GM12892 (cell line): ENCODE measurements at regions not wholly inside any gene's neighbourhood (a gene's known extent, or its start where the extent isn't known, plus 50 kb on each side); places are given as distances from the start of the nearest gene placed in this dataset.
"Not testable (repeated sequence)": the region's sequence is repeated elsewhere in the genome, so short reads cannot be mapped to it uniquely, and the experiment has no call there.

Experiments
- DNase-seq: peaks from one replicate; pipeline ENCODE4 v3.0.0; 2011; ENCODE audit not compliant: insufficient read length
- FAIRE-seq: peaks from 2 replicates; lab custom pipeline; 2011; peaks lifted over from hg19 to GRCh38; lab: Jason Lieb, UNC

GRCh38 chr2:87569689-87570397 is 178.0 kb upstream of the PLGLB2 start:
- FAIRE-seq, DNase-seq: not testable (repeated sequence)

GRCh38 chr2:87571889-87572465 is 175.9 kb upstream of the PLGLB2 start:
- FAIRE-seq, DNase-seq: not testable (repeated sequence)

- DNase-seq, FAIRE-seq: not testable (repeated sequence)
These were observed 175.0 kb upstream of the PLGLB2 start for GRCh38 chr2:87572906-87573305.

GRCh38 chr2:87573386-87574192 is 174.3 kb upstream of the PLGLB2 start:
- FAIRE-seq, DNase-seq: not testable (repeated sequence)

GRCh38 chr2:87574193-87575119 is 173.4 kb upstream of the PLGLB2 start:
- DNase-seq, FAIRE-seq: not testable (repeated sequence)

GRCh38 chr2:87575138-87575537 is 172.7 kb upstream of the PLGLB2 start:
- FAIRE-seq, DNase-seq: not testable (repeated sequence)

GRCh38 chr2:87577358-87577757 is 170.5 kb upstream of the PLGLB2 start:
- DNase-seq = not testable (repeated sequence)
- FAIRE-seq = peak; percentile 48

- DNase-seq, FAIRE-seq: not testable (repeated sequence)
These were observed 165.7 kb upstream of the PLGLB2 start for GRCh38 chr2:87582152-87582551.

- not testable (repeated sequence) for DNase-seq, FAIRE-seq
These were observed 165.3 kb upstream of the PLGLB2 start for GRCh38 chr2:87582579-87582978.

GRCh38 chr2:87583370-87583769 is 164.5 kb upstream of the PLGLB2 start:
- DNase-seq, FAIRE-seq: not testable (repeated sequence)

- FAIRE-seq, DNase-seq: not testable (repeated sequence)
These were observed 164.1 kb upstream of the PLGLB2 start for GRCh38 chr2:87583803-87584202.

- FAIRE-seq, DNase-seq: not testable (repeated sequence)
These were observed 163.5 kb upstream of the PLGLB2 start for GRCh38 chr2:87584268-87584906.

GRCh38 chr2:87587934-87588333 is 160.0 kb upstream of the PLGLB2 start:
- not testable (repeated sequence) for FAIRE-seq

GRCh38 chr2:87592974-87593373 is 154.9 kb upstream of the PLGLB2 start:
- not testable (repeated sequence) for FAIRE-seq, DNase-seq

More at GRCh38 chr2:87587934-87588333, 160.0 kb upstream of the PLGLB2 start:
- not testable (repeated sequence) for DNase-seq

- not testable (repeated sequence) for FAIRE-seq, DNase-seq
These were observed 153.9 kb upstream of the PLGLB2 start for GRCh38 chr2:87593784-87594610.

- not testable (repeated sequence) for FAIRE-seq, DNase-seq
These were observed 153.3 kb upstream of the PLGLB2 start for GRCh38 chr2:87594611-87594992.

- not testable (repeated sequence) for FAIRE-seq, DNase-seq
These were observed 152.9 kb upstream of the PLGLB2 start for GRCh38 chr2:87595017-87595416.

GRCh38 chr2:87600961-87601360 is 146.9 kb upstream of the PLGLB2 start:
- not testable (repeated sequence) for DNase-seq, FAIRE-seq
